IMR-90 (cell line): ENCODE measurements at regions not wholly inside any gene's neighbourhood (a gene's known extent, or its start where the extent isn't known, plus 50 kb on each side); places are given as distances from the start of the nearest gene placed in this dataset.

Experiments
- ATAC-seq: fragments of 200-7000 bp; cut with Tn5 transposase; 2 replicates; pipeline ENCODE4 v1.9.1; 2020; ENCODE audit warnings: low read depth, mild to moderate bottlenecking, moderate library complexity
- BruUV-seq: library from RNA; stranded (reverse); fragments of 400-500 nt; replicated peaks from 2 replicates; lab custom pipeline; 2021; lab: Mats Ljungman, UMichigan
- CTCF ChIA-PET: fragments of 300-600 bp; formaldehyde crosslinking; extraction: SDS; loops from one replicate; lab custom pipeline; 2021; ENCODE audit warnings: antibody characterized with exemption; lab: Yijun Ruan, JAX
- POLR2A ChIA-PET: fragments of 300-600 bp; sonication (Branson Sonifier 250); formaldehyde crosslinking; loops from one replicate; lab custom pipeline; 2022; ENCODE audit warnings: antibody characterized with exemption; ENCODE audit not compliant: unreplicated experiment; lab: Charles Lee
- DNase-seq: peaks from one replicate; pipeline ENCODE4 v3.0.0; 2013
- H2AFZ ChIP-seq: replicated peaks from 2 replicates; pipeline ENCODE3; 2013; ENCODE audit warnings: low read length, mild to moderate bottlenecking; ENCODE audit not compliant: poor library complexity
- H2AK5ac ChIP-seq: 2 replicates; pipeline ENCODE4 v1.6.1; 2013; ENCODE audit warnings: low read depth, low read length, inconsistent platforms
- H2AK9ac ChIP-seq: replicated peaks from 2 replicates; pipeline ENCODE3; 2013; ENCODE audit warnings: mild to moderate bottlenecking, low read depth, low read length, moderate library complexity; ENCODE audit not compliant: poor library complexity
- H2BK120ac ChIP-seq: 2 replicates; pipeline ENCODE4 v1.6.1; 2013; ENCODE audit warnings: low read depth, low read length, inconsistent platforms
- H2BK15ac ChIP-seq: 3 replicates; pipeline ENCODE4 v1.6.1; 2013; ENCODE audit warnings: low read depth, low read length, inconsistent platforms
- H2BK20ac ChIP-seq: 2 replicates; pipeline ENCODE4 v1.6.1; 2013; ENCODE audit warnings: low read depth, mild to moderate bottlenecking, inconsistent platforms, low read length, moderate library complexity
- H2BK5ac ChIP-seq: 2 replicates; pipeline ENCODE4 v1.6.1; 2013; ENCODE audit warnings: mild to moderate bottlenecking, low read depth, low read length, inconsistent platforms; ENCODE audit not compliant: poor library complexity, severe bottlenecking
- H3K14ac ChIP-seq: replicated peaks from 2 replicates; pipeline ENCODE4 v1.6.1; 2013; ENCODE audit warnings: low read depth, low read length, inconsistent platforms
- H3K18ac ChIP-seq: 2 replicates; pipeline ENCODE4 v1.6.1; 2013; ENCODE audit warnings: low read depth, low read length, control low read depth
- H3K23ac ChIP-seq: 2 replicates; pipeline ENCODE4 v1.6.1; 2013; ENCODE audit warnings: low read depth, low read length, inconsistent platforms
- H3K27ac ChIP-seq: 2 replicates; pipeline ENCODE4 v1.5.1; 2013; ENCODE audit warnings: mild to moderate bottlenecking, control low read depth, low read length; ENCODE audit not compliant: insufficient read depth
- H3K27me3 ChIP-seq: 2 replicates; pipeline ENCODE4 v1.6.1; 2013; ENCODE audit warnings: low read length; ENCODE audit not compliant: control insufficient read depth, insufficient read depth
- H3K36me3 ChIP-seq: 2 replicates; pipeline ENCODE4 v1.6.1; 2013; ENCODE audit warnings: low read length, mixed read lengths; ENCODE audit not compliant: control insufficient read depth, insufficient read depth
- H3K4ac ChIP-seq: 2 replicates; pipeline ENCODE4 v1.6.1; 2013; ENCODE audit warnings: low read depth, low read length, inconsistent platforms
- H3K4me1 ChIP-seq: 2 replicates; pipeline ENCODE4 v1.6.1; 2013; ENCODE audit warnings: low read length, mixed read lengths; ENCODE audit not compliant: control insufficient read depth, insufficient read depth
- H3K4me2 ChIP-seq: 2 replicates; pipeline ENCODE4 v1.6.1; 2013; ENCODE audit warnings: low read depth, mild to moderate bottlenecking, control low read depth, low read length, moderate library complexity
- H3K4me3 ChIP-seq: 2 replicates; pipeline ENCODE4 v1.5.1; 2013; ENCODE audit warnings: low read depth, mild to moderate bottlenecking, control low read depth, low read length, moderate library complexity; ENCODE audit not compliant: insufficient read depth
- H3K56ac ChIP-seq: 2 replicates; pipeline ENCODE4 v1.6.1; 2013; ENCODE audit warnings: low read length, inconsistent platforms; ENCODE audit not compliant: insufficient read depth; ENCODE audit errors: extremely low read depth
- H3K79me1 ChIP-seq, 2 experiments: 2 replicates each; pipeline ENCODE4 v1.6.1; 2013; ENCODE audit warnings: low read length in 2 of 2, inconsistent platforms in 1 of 2, low read depth in 1 of 2
- H3K9ac ChIP-seq: 2 replicates; pipeline ENCODE4 v1.6.1; 2013; ENCODE audit warnings: low read depth, low read length, control low read depth
- H3K9me1 ChIP-seq: 2 replicates; pipeline ENCODE4 v1.6.1; 2013; ENCODE audit warnings: low read length, inconsistent platforms; ENCODE audit not compliant: insufficient read depth
- H3K9me3 ChIP-seq: 2 replicates; pipeline ENCODE4 v1.6.1; 2013; ENCODE audit warnings: low read length; ENCODE audit not compliant: control insufficient read depth, insufficient read depth
- H4K20me1 ChIP-seq: 2 replicates; pipeline ENCODE4 v1.6.1; 2013; ENCODE audit warnings: low read length, inconsistent platforms; ENCODE audit not compliant: insufficient read depth
- H4K5ac ChIP-seq: 2 replicates; pipeline ENCODE4 v1.6.1; 2013; ENCODE audit warnings: mild to moderate bottlenecking, low read depth, low read length, control low read depth
- H4K8ac ChIP-seq, 2 experiments: 2 replicates each; pipeline ENCODE4 v1.6.1; 2013; ENCODE audit warnings: low read depth in 2 of 2, low read length in 2 of 2, control low read depth in 1 of 2, inconsistent platforms in 1 of 2
- H4K91ac ChIP-seq: 2 replicates; pipeline ENCODE4 v1.6.1; 2013; ENCODE audit warnings: low read depth, low read length, inconsistent platforms; ENCODE audit not compliant: insufficient read depth
- MXI1 ChIP-seq: IDR thresholded peaks from 2 replicates; pipeline ENCODE4 v1.6.1; 2012; ENCODE audit warnings: low read depth, mild to moderate bottlenecking, low read length, moderate library complexity, borderline replicate concordance
- POLR2A ChIP-seq: IDR thresholded peaks from 2 replicates; pipeline ENCODE4 v1.6.1; 2012; ENCODE audit warnings: mild to moderate bottlenecking, low read depth, low read length
- WGBS, 2 experiments: methylation state at CpG; one replicate each; pipeline versions ENCODE4 v1.1.5 to v1.1.7; 2013; ENCODE audit warnings: missing lambda C conversion rate in 2 of 2; ENCODE audit not compliant: insufficient read length in 1 of 2; ENCODE audit errors: extremely low coverage in 2 of 2; 5-methylcytosine and 5-hydroxymethylcytosine counted together
- dilution Hi-C: fragments of 300-500 bp; cut with HindIII; formaldehyde crosslinking; loops from one replicate; pipeline ENCODE4 v1.14.3; 2018; ENCODE audit warnings: low sequenced_read_pairs; ENCODE audit not compliant: unreplicated experiment
- in situ Hi-C: fragments of 300-500 bp; cut with MboI; formaldehyde crosslinking; loops from 3 replicates; pipeline ENCODE4 v1.14.3; 2019; ENCODE audit warnings: low sequenced_read_pairs, inconsistent platforms, mixed read lengths
- intact Hi-C: fragments of 100-400 bp; cut with micrococcal nuclease; formaldehyde crosslinking; loops from 2 replicates; pipeline ENCODE4 v1.10.0; 2022

GRCh38 chr13:68696907-68697306, 1410.7 kb upstream of the ATXN8OS start:
- Histone ChIP-seq H3K9me1 (no peaks in the 10 kb centered on the region), H2AK9ac (no peak overlapping the region), H3K27ac (no peak overlapping the region), H2BK120ac (no peak overlapping the region), H3K79me1 (no peaks in the 10 kb centered on the region), H4K20me1 (no peaks in the 10 kb centered on the region), H3K4me3 (no peak overlapping the region), H4K5ac (no peak overlapping the region), H3K4me1 (no peaks in the 10 kb centered on the region), H2BK20ac (no peak overlapping the region), H3K4me2 (no peak overlapping the region), H3K36me3 (no peaks in the 10 kb centered on the region), H3K56ac (no peak overlapping the region), H3K27me3 (no peaks in the 10 kb centered on the region), H3K9ac (no peak overlapping the region), H3K4ac (no peak overlapping the region), H2AFZ (no peak overlapping the region), H3K18ac (no peak overlapping the region), H4K8ac (no peak overlapping the region), H3K9me3 (peaks cover 8% of the 10 kb centered on the region), H4K91ac (no peak overlapping the region), H2AK5ac (no peak overlapping the region), H3K14ac (no peak overlapping the region), H2BK15ac (no peak overlapping the region), H3K23ac (no peak overlapping the region), H2BK5ac (no peak overlapping the region)
- BruUV-seq, result no TSS peak
- DNase-seq (no peak), ATAC-seq (no peak)
- intact Hi-C loops, result no loop called here
- in situ Hi-C loops, result no loop called here
- dilution Hi-C loops, result no loop called here
- no CpG with 5 or more reads among the region's 2 CpGs for WGBS, 2 experiments
- POLR2A ChIA-PET, result no interaction called here
- CTCF ChIA-PET, result no interaction called here
- no peak for TF ChIP-seq POLR2A
- TF ChIP-seq MXI1, result no peak
